ENCODE measurements at regions not wholly inside any gene's neighbourhood (a gene's known extent, or its start where the extent isn't known, plus 50 kb on each side); places are given as distances from the start of the nearest gene placed in this dataset.

GRCh38 chr11:10373929-10374328 is 69.1 kb downstream of the ADM start:
- Histone ChIP-seq H3K4me1 (ENCODE audit: insufficient read depth, insufficient read length) (peaks cover 3% of the 10 kb centered on the region), H3K9ac (ENCODE audit: insufficient read length, low read depth) (no peak overlapping the region), H3K9me3 (ENCODE audit: insufficient read depth, low read length) (0 out of 2 replicates have a peak, but pooled peaks cover 7% of the 10 kb centered on the region), H3K36me3 (ENCODE audit: insufficient read depth, insufficient read length, low read length) (no peaks in the 10 kb centered on the region), H3K27me3 (ENCODE audit: insufficient read depth, insufficient read length) (no peaks in the 10 kb centered on the region), H3K4me3 (ENCODE audit: insufficient read length, low read depth) (no peak overlapping the region)
- no peak for DNase-seq (ENCODE audit: low read depth, low spot score)
- TF ChIP-seq SUZ12 (IDR thresholded peaks at IDR 0.05; ENCODE audit: extremely low read depth, insufficient read depth, insufficient read length) (no peak), YY1 (IDR thresholded peaks at IDR 0.05; ENCODE audit: insufficient read depth, insufficient read length) (no peak)

GRCh38 chr11:10374386-10374785 is 69.5 kb downstream of the ADM start:
- no peaks in the 10 kb centered on the region for H3K27me3 ChIP-seq (ENCODE audit: insufficient read depth, insufficient read length)
- H3K36me3 ChIP-seq (ENCODE audit: insufficient read depth, insufficient read length, low read length): no peaks in the 10 kb centered on the region
- H3K4me1 ChIP-seq (ENCODE audit: insufficient read depth, insufficient read length): peaks cover 3% of the 10 kb centered on the region
- no peak for DNase-seq (ENCODE audit: low read depth, low spot score)
- H3K9me3 ChIP-seq (ENCODE audit: insufficient read depth, low read length): 0 out of 2 replicates have a peak, but pooled peaks cover 7% of the 10 kb centered on the region
- TF ChIP-seq ZNF274 (IDR thresholded peaks at IDR 0.05; ENCODE audit: low read depth, low read length) (no peak), YY1 (IDR thresholded peaks at IDR 0.05; ENCODE audit: insufficient read depth, insufficient read length) (no peak), SUZ12 (IDR thresholded peaks at IDR 0.05; ENCODE audit: extremely low read depth, insufficient read depth, insufficient read length) (no peak)
- H3K9ac ChIP-seq (ENCODE audit: insufficient read length, low read depth): no peak overlapping the region
- no peak overlapping the region for H3K4me3 ChIP-seq (ENCODE audit: insufficient read length, low read depth)

GRCh38 chr11:10375280-10375971 is 70.6 kb downstream of the ADM start:
- peaks cover 3% of the 10 kb centered on the region for H3K4me1 ChIP-seq (ENCODE audit: insufficient read depth, insufficient read length)

DNA sequence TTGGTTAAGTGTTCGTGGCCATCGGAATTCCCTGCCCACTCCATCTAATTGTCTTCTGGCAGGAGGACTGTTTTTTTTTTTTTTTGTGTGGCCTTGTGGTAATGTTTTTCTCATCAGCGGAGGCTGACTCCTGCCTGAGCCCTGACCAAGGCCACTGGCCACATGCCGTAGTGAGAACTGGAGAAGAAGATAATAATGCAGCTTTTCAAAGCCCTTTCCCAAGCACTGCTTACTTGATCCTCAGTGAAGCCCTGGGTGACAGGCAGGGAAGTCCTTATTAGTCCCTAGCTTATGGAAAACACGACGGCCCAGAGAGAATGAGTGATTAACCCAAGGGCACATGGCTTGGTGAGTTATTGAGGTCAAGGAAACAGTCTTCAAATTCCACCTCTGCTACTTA is 71.2 kb downstream of the ADM start:
- Histone ChIP-seq H3K9ac (ENCODE audit: insufficient read length, low read depth) (no peak overlapping the region), H3K27me3 (ENCODE audit: insufficient read depth, insufficient read length) (no peaks in the 10 kb centered on the region), H3K4me3 (ENCODE audit: insufficient read length, low read depth) (no peak overlapping the region), H3K9me3 (ENCODE audit: insufficient read depth, low read length) (0 out of 2 replicates have a peak, but pooled peaks cover 5% of the 10 kb centered on the region), H3K4me1 (ENCODE audit: insufficient read depth, insufficient read length) (peaks cover 3% of the 10 kb centered on the region), H3K36me3 (ENCODE audit: insufficient read depth, insufficient read length, low read length) (no peaks in the 10 kb centered on the region)
- DNase-seq (ENCODE audit: low read depth, low spot score): no peak
- TF ChIP-seq ZNF274 (IDR thresholded peaks at IDR 0.05; ENCODE audit: low read depth, low read length) (no peak), YY1 (IDR thresholded peaks at IDR 0.05; ENCODE audit: insufficient read depth, insufficient read length) (no peak), SUZ12 (IDR thresholded peaks at IDR 0.05; ENCODE audit: extremely low read depth, insufficient read depth, insufficient read length) (no peak)

More at GRCh38 chr11:10375280-10375971, 70.6 kb downstream of the ADM start:
- TF ChIP-seq ZNF274 (IDR thresholded peaks at IDR 0.05; ENCODE audit: low read depth, low read length) (no peak), YY1 (IDR thresholded peaks at IDR 0.05; ENCODE audit: insufficient read depth, insufficient read length) (no peak), SUZ12 (IDR thresholded peaks at IDR 0.05; ENCODE audit: extremely low read depth, insufficient read depth, insufficient read length) (no peak)
- Histone ChIP-seq H3K36me3 (ENCODE audit: insufficient read depth, insufficient read length, low read length) (no peaks in the 10 kb centered on the region), H3K9ac (ENCODE audit: insufficient read length, low read depth) (no peak overlapping the region), H3K9me3 (ENCODE audit: insufficient read depth, low read length) (0 out of 2 replicates have a peak, but pooled peaks cover 7% of the 10 kb centered on the region), H3K27me3 (ENCODE audit: insufficient read depth, insufficient read length) (no peaks in the 10 kb centered on the region), H3K4me3 (ENCODE audit: insufficient read length, low read depth) (no peak overlapping the region)
- no peak for DNase-seq (ENCODE audit: low read depth, low spot score)

GRCh38 chr11:10377183-10377582 is 72.3 kb downstream of the ADM start:
- Histone ChIP-seq H3K27me3 (ENCODE audit: insufficient read depth, insufficient read length) (no peaks in the 10 kb centered on the region), H3K4me1 (ENCODE audit: insufficient read depth, insufficient read length) (peaks cover 3% of the 10 kb centered on the region), H3K9ac (ENCODE audit: insufficient read length, low read depth) (no peak overlapping the region), H3K9me3 (ENCODE audit: insufficient read depth, low read length) (no peaks in the 10 kb centered on the region), H3K4me3 (ENCODE audit: insufficient read length, low read depth) (no peak overlapping the region), H3K36me3 (ENCODE audit: insufficient read depth, insufficient read length, low read length) (no peaks in the 10 kb centered on the region)
- no peak for DNase-seq (ENCODE audit: low read depth, low spot score)
- TF ChIP-seq ZNF274 (IDR thresholded peaks at IDR 0.05; ENCODE audit: low read depth, low read length) (no peak), SUZ12 (IDR thresholded peaks at IDR 0.05; ENCODE audit: extremely low read depth, insufficient read depth, insufficient read length) (no peak), YY1 (IDR thresholded peaks at IDR 0.05; ENCODE audit: insufficient read depth, insufficient read length) (no peak)

- H3K4me1 ChIP-seq (ENCODE audit: insufficient read depth, insufficient read length): peaks cover 3% of the 10 kb centered on the region
- TF ChIP-seq SUZ12 (IDR thresholded peaks at IDR 0.05; ENCODE audit: extremely low read depth, insufficient read depth, insufficient read length): no peak
- no peak for TF ChIP-seq ZNF274 (IDR thresholded peaks at IDR 0.05; ENCODE audit: low read depth, low read length)
- TF ChIP-seq YY1 (IDR thresholded peaks at IDR 0.05; ENCODE audit: insufficient read depth, insufficient read length): no peak
- no peak overlapping the region for H3K9ac ChIP-seq (ENCODE audit: insufficient read length, low read depth)
- H3K27me3 ChIP-seq (ENCODE audit: insufficient read depth, insufficient read length): no peaks in the 10 kb centered on the region
- H3K36me3 ChIP-seq (ENCODE audit: insufficient read depth, insufficient read length, low read length): no peaks in the 10 kb centered on the region
- H3K9me3 ChIP-seq (ENCODE audit: insufficient read depth, low read length): no peaks in the 10 kb centered on the region
- no peak for DNase-seq (ENCODE audit: low read depth, low spot score)
- H3K4me3 ChIP-seq (ENCODE audit: insufficient read length, low read depth): no peak overlapping the region
Observed at GRCh38 chr11:10378362-10378761, 73.5 kb downstream of the ADM start.

DNA sequence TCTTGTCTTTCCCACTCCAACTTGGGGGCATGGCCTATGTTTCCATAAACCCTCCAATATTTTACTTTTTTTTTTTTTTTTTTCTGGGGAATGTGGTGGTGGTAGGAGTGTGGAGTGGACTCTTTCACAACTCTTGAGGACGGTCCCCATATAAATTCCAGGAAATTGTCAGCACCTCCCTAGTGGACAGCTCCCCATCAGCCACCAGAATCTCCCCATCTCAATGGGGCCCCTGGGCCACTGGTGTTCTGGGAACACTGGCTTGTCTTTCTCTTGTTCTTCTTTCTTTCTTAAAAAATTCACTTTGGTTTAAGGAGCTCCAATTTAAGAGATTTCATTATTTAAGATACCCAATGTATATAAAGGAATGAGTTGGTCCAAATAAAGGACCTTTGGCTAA is 74.1 kb downstream of the ADM start:
- Histone ChIP-seq H3K36me3 (ENCODE audit: insufficient read depth, insufficient read length, low read length) (no peaks in the 10 kb centered on the region), H3K4me1 (ENCODE audit: insufficient read depth, insufficient read length) (peaks cover 3% of the 10 kb centered on the region), H3K9me3 (ENCODE audit: insufficient read depth, low read length) (no peaks in the 10 kb centered on the region), H3K27me3 (ENCODE audit: insufficient read depth, insufficient read length) (no peaks in the 10 kb centered on the region), H3K9ac (ENCODE audit: insufficient read length, low read depth) (no peak overlapping the region), H3K4me3 (ENCODE audit: insufficient read length, low read depth) (no peak overlapping the region)
- no peak for DNase-seq (ENCODE audit: low read depth, low spot score)
- TF ChIP-seq SUZ12 (IDR thresholded peaks at IDR 0.05; ENCODE audit: extremely low read depth, insufficient read depth, insufficient read length): no peak
- no peak for TF ChIP-seq ZNF274 (IDR thresholded peaks at IDR 0.05; ENCODE audit: low read depth, low read length)
- TF ChIP-seq YY1 (IDR thresholded peaks at IDR 0.05; ENCODE audit: insufficient read depth, insufficient read length): no peak
